GM21526 (cell line): ENCODE measurements at regions not wholly inside any gene's neighbourhood (a gene's known extent, or its start where the extent isn't known, plus 50 kb on each side); places are given as distances from the start of the nearest gene placed in this dataset.
"Not testable (repeated sequence)": the region's sequence is repeated elsewhere in the genome, so short reads cannot be mapped to it uniquely, and the experiment has no call there.

Experiments used
- ATAC-seq: cut with Tn5 transposase; IDR thresholded peaks from one replicate; pipeline ENCODE4 v1.9.1; 2021; ENCODE audit warnings: moderate library complexity; ENCODE audit not compliant: unreplicated experiment, low FRiP score

DNA sequence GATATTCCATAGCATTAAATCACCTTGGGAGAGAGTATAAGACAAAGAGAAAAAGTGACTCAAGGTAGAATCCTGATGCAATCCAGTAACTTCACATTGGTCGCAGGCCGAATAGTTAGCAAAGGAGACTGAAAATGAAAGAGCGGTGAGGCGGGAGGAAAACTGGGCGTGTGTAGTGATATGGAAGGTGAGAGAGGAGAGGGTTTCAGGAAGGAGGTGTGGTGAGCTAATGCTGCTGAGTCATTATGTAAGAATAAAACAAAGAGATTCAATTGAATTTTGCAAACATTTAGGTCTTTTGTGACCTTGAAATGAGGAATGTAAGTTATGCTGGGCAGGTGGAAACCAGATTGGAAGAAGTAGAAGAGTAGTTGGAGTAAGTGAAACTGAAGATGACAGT, 235.3 kb downstream of the C3orf38 start:
- no peak for ATAC-seq

DNA sequence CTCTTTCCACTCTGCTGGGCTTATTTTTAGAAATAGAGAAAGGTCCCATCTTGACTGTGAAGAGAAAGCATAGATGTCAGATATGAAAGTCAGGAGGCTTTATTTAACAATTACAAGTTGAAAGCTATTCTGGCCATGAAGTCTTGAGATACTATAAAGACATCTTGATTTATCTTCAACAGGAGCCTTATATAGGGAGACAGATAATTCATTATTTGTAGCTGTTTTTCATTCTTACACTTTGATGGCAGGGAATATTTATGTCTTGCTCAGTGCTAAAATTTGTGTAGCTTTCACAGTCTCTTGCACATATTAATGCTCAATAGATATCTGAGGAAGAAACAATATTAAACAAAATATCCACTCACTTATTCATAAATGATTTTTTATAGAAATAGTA, 248.8 kb downstream of the C3orf38 start:
- ATAC-seq, result no peak

DNA sequence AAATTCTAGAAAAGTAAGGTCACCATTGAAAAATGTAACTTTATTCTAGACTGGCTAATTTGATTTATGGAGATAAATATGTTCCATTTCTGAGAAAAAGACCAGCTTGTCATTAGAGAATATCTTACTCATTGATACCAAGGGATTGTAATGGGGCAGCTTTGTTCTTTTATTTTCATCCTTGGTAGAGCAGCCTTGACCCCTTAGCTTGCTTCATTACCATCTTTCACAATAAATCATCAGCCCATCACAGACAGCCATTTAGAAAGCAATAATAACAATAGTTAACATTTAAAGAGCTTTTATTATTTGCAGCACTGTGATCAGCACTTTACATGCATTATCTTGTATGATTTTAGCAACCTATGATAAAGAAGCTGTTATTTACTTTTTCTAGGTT, 253.6 kb downstream of the C3orf38 start:
- no peak for ATAC-seq

DNA sequence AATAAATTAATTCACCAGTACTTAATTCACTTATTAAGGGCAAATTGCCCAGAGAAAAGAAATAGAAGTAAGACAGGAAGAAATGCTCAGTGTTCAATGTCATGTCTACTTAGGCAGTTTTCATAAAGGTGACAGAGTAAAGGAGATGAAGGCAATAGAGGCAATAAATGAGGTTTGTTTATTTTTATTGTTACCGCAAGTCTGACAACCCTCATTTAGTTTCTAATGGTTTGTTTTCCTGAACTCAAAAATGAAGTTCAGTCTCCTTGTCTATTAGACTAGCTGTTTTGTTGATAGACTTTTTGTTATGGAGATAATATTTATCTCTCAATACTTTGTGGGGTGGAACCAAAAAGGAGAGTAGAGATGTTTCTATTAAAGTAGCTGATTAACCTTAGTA, 258.3 kb downstream of the C3orf38 start:
- ATAC-seq, result no peak

DNA sequence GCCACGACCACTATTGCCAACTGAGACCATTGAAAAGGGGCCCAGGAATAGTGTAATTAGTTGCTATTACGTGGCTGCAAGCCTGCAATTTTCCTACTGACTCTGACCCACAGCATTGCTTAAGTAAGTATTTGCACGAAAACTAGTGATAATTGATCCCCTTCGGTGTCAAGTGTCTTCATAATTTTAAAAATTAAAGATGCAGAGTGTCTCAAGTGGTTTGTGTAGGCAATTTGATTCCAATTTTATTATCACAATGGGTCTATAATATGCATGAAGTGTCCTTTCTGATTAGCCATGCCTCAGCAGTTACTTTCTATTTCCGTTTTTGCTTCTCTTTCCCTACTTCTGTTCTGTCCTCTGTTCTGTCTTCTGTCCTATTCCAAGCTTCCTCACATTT, 259.2 kb downstream of the C3orf38 start:
- ATAC-seq, result no peak

DNA sequence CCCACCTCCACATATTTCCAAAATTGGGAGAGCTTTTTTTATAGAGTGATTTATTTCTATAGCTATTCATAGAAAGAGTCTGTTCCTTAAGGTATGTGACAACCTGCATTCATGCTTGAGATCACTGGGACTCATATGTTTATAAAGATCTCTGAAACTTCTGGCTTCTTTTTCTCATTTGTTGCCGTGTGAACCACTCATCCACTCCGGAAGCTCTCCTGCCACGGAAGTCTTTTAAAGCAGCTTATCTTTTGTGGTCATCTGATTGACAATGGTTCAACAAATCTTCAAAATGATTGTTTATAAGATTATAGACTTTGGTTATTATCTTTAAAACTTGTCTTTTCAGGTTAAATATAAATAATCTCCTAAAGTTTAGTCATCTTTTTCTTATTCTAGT, 260.5 kb downstream of the C3orf38 start:
- no peak for ATAC-seq

DNA sequence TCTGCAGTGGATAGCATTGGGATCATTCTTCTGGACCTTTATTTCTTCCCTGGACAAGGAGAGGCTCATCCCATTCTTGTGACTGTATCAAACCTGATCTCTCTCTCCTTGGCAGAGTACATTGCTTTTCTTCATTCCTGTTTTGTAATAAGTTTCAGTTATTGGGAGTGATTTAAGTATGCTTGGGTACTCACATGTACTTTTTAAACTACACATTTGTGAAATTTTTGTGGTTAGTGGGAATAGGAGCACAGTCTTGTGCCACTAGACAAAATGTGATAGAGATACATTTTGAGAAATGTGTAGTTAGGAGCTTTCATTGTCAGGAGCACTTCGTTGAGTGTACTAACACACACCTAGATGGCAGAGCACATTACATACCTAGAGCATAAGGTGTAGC, 262.6 kb downstream of the C3orf38 start:
- no peak for ATAC-seq

DNA sequence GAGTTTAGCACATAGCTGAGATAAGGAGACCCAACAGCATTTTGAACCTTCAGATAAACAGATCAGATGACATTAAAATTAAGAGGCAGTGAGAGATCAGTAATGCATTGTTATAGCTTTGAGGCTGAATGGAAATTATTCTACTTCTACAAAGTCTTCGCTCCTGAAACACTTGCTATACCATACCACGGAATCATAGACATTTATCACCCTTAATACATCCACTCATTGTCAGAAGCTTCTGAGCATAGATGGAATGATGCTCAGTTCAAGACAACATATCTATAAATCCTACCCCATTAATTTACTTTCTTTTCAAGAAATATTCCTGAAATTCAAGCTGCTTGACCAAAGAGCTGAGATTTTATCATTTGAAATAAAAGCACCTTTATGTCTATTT, 266.7 kb downstream of the C3orf38 start:
- ATAC-seq, result no peak

DNA sequence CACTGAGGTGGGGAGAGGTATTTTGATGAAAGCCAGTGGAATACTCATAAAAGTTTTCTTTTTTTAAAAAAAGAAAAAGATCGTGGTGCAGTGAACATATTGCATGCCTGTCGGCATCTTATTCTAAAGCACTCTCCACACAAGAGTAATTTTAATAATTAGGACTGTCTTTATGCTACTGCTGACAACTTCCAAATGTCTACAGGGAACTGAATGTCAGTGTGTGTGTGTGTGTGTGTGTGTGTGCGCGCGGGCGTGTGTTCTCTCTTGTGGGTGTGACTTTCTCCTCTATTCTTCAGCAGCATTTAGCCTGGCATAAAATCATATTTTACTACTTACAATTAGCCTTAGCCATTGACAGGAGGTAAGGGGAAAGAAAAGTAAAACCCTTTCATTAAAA, 268.5 kb downstream of the C3orf38 start:
- no peak for ATAC-seq

DNA sequence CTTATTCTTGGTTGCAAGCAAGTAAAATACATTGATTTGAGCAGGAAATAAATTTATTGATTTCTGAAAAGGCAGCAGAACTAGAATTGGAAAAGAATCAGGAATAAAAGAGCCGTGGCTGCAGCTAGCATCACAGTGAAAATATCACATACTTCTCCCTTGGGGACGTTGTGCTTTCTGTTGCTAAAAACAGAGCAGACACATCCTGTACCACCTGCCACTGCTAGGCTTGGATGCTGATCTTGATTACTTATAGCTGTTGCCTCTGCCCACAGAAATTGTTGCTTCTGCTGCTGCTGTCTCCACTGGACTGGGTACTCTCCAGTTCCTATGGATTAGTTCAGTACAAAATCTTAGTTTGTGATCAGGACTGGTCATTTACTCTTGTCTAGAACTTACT, 283.8 kb downstream of the C3orf38 start:
- ATAC-seq, result peak; percentile 97

DNA sequence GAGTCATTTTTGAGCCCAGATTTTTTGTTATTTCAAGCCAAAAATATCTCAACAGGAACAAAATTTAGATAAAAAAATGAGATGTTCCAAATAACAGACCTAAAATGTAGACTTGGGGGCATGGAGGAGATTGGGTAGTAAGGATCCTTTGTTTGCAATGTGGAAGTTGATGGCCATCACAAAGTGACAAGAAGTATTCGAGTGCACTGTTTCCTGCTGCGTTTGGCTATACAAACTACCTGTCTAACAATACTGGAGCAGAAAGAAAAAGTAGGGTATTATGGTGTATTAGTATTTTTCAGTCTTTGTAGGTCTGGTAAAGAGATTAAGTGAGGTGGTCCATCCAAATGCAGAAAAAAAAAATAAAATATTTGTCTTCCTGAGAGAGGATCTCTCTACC, 284.2 kb downstream of the C3orf38 start:
- peak; percentile 42 for ATAC-seq

DNA sequence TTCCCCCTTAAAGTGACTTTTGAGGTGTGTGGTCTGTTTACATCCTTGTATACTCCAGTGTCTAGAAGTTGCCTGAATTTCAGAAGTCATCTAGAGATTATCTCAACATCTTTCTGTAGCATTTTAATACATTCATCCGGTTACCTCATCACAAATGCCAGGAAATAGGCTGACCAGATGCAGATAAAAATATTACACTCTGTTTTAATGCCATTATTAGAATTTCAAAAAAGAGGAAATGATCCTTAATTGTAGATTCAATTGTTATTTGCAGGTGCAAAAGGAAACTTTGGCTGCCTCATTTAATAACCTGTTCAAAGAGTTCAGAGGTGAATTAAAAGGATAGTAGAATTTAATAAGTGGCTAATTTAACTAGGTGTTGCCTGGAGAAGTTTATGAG, 290.9 kb downstream of the C3orf38 start:
- peak; percentile 70 for ATAC-seq

DNA sequence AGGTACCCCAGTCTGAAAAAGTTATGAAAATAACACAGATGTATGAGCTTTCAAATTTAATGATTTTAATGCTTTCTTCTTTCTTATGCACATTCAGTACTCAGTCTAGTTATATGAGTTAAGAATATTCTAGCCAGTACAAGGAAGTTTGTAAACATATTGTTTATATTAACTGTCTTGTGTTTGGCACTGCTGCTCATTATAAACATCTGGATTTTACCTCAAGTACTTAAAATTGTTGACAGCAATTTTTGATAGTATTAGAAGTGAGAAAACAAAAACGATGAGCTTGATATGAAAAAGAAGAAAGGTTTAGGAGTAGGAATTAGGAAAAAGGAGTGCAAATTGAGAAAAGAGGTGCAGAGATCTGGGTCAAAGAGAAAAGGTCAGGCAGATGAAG, 293.3 kb downstream of the C3orf38 start:
- no peak for ATAC-seq

DNA sequence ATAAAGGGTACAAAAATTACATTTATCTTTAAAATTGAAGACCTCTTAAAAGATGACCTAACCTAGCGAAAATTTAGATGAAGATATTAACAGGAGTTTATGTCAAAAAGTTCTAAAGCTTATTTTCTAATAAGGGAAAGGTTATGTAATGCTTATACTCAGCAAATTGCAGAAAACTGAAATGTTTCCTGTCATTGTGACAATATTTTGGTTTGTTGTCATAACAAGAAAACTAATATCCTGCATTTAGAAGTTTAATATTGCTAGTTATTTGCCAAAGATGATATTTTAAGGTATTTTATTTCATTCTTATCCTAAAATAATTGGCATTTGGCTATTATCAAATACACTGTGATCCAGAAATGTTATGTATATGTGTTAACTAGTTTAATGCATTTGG, 294.5 kb downstream of the C3orf38 start:
- ATAC-seq, result no peak

DNA sequence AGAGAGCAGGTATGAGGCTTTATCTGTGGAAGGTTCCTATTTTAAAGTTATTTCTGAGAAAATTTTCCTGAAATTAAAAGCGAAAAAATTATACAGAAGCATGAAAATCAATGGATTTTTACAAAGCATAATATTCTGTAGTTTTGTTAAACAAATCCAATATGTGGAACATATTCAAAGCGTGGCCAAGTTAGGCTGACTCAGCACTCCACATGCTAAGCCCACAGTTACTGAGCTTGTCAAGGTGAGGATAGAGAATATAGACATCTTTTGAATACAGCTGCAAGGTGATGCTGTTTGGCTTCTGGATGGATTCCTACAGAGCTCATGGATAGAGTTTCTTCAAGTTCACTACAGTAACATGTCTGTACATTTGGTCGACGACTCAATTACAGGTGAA, 302.5 kb downstream of the C3orf38 start:
- no peak for ATAC-seq

DNA sequence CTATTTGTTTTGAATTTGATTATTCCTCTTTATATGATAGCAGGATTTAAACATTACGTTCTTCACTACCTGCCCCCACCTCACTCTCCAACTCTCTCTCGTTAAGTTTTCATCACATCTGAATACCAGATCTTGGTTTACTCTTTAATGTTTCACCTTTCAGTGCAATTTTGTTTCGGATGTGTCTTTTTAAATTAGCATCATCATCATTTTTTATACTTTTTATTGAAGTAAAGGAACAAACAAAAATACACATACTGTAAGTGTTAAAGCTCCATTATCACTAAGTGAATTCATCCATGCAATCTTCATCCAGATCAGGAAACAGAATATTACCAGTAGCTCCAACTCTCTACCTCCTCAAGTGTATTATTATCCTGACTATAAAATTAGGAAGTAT, 310.6 kb downstream of the C3orf38 start:
- no peak for ATAC-seq

DNA sequence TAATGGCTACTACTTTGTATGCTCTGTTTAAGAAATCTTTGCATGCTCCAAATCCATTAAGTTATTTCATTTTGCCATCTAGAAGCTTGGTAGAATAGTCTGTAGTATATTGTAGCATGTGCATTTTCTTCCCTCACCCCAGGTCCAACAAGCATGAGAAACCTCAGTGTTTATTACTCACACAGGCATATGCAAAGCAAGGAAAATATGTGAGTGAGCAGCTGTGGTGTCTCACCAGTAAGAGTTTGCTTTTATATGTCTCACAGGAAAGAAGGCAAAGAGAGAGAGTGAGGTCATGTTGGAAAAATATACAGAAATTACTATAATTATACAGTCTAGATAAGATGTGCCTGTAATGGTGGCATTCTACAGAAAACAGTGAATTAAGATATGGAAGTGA, 312.5 kb downstream of the C3orf38 start:
- ATAC-seq, result no peak

DNA sequence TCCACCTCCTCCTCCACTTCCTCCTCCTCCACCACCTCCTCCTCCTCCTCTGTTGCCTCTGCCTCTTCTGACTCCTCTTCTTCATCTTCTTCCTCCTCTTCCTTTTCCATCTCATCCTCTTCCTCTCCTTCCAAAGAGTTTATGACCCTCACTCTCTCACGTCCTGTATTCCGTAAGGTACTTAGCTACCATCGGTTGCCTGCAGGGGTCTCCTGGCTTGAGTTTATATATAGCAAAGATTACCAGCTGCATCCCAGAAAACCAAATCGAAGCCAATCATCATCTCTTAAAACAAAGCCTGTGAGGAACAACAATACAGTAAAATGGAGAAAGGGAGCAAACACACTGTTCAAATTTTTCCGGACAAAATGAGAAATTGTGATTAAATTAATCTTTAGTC, 317.4 kb downstream of the C3orf38 start:
- no peak for ATAC-seq

DNA sequence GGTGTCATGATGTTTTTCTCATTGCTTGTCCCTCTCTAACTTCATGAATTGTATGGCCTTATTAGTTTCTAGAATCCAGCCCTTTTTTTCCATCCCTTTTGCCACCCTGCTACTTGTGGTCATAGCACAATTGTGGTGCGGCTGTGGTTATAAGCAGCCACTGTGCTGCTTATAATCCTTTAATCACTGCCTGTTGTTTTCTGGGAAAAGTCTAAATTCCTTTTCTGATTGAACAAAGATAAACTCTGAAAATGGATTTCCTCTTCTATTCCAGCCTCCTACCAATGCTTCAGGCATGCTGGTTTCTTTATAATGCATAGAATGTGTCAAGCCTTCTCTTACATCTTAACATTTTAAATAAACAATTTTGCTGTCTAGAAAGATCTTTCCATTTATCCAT, 319.5 kb downstream of the C3orf38 start:
- no peak for ATAC-seq

DNA sequence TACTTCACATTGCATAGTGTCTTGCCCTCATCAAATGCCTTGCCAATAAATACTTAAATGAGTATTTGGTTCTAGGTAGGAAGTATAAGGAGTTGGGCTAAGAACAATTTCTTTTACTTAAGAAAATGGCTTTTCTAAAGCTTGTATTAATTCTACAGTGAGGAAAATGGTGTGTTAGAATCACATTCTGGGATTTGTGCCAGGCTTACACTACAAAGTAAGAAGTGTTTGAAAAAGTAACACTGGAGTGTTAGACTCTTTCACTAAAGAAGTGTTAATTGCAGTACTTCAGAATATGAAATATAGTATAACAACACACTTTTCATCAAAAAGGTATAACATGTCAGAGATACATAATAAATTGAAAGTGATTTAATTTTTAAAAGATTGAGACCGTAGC, 328.7 kb downstream of the C3orf38 start:
- ATAC-seq, result no peak

DNA sequence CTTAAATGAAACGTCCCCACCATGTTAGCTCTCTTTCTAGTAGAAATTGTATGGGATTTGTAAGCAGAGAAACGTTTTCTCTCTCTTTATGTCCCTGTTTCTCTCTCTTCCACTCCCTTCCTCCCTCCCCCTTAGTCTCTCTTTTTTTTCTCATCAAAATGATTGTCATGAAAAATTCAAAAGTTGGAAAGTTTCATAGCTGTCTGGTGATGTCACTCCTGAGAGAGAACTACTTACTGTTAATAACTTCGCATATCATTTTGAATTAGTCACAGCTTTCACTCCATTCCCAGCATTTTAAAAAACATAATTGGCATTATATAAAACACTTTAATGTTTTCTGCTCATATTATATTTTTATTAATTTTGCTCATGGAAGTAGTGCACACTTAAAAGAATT, 331.1 kb downstream of the C3orf38 start:
- ATAC-seq, result no peak

DNA sequence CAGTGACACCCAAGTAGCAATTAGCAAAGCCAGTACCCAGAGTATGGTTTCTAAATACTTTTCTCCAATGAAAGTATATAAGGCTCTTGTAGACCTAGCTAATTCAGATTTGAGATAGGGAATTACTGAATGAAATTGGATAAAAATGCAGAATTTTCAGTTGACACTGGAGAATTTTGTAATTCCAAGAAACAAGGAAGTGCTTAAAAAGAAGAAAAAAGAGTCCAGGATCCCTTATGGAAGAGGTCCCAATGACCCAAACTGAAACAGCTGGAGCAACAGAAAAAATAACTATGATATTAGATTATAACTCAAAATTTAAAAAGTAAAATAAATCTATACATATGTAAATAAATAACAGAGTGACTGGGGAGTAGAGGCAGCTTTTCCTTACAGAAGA, 335.2 kb downstream of the C3orf38 start:
- ATAC-seq, result no peak

DNA sequence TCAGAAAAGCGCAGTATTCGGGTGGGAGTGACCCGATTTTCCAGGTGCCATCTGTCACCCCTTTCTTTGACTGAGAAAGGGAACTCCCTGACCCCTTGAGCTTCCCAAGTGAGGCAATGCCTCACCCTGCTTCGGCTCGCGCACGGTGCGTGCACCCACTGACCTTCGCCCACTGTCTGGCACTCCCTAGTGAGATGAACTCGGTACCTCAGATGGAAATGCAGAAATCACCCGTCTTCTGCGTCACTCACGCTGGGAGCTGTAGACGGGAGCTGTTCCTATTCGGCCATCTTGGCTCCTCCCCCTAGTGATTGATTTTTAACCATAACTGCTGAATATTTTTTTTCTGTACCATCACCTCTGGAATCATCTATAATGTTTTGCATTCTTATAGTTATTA, 359.1 kb downstream of the C3orf38 start:
- ATAC-seq, result not testable (repeated sequence)

DNA sequence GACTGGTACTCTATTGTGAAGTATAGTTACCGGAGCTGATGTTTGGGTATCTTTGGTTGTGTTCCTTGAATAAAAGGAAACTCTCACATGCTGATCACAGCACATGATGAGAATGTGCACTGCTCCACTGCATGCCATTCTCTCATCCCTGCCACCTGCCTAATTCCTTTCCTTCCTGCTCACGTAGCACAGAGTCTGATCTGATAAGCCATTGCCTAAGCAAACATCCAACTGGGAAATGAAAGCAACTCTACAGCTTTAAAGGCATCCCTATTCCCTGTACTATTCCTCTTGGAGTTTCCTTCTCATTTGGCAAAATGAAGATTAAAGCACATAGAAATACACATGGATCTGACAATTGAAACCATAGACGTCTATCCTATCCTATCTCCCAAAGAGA, 359.8 kb downstream of the C3orf38 start:
- no peak for ATAC-seq
